IMR-90 (cell line): ENCODE measurements at regions not wholly inside any gene's neighbourhood (a gene's known extent, or its start where the extent isn't known, plus 50 kb on each side); places are given as distances from the start of the nearest gene placed in this dataset.

Source experiments
- ATAC-seq: fragments of 200-7000 bp; cut with Tn5 transposase; 2 replicates; pipeline ENCODE4 v1.9.1; 2020; ENCODE audit warnings: low read depth, mild to moderate bottlenecking, moderate library complexity
- BruUV-seq: library from RNA; stranded (reverse); fragments of 400-500 nt; replicated peaks from 2 replicates; lab custom pipeline; 2021; lab: Mats Ljungman, UMichigan
- CTCF ChIA-PET: fragments of 300-600 bp; formaldehyde crosslinking; extraction: SDS; loops from one replicate; lab custom pipeline; 2021; ENCODE audit warnings: antibody characterized with exemption; lab: Yijun Ruan, JAX
- POLR2A ChIA-PET: fragments of 300-600 bp; sonication (Branson Sonifier 250); formaldehyde crosslinking; loops from one replicate; lab custom pipeline; 2022; ENCODE audit warnings: antibody characterized with exemption; ENCODE audit not compliant: unreplicated experiment; lab: Charles Lee
- DNase-seq: peaks from one replicate; pipeline ENCODE4 v3.0.0; 2013
- H2AFZ ChIP-seq: replicated peaks from 2 replicates; pipeline ENCODE3; 2013; ENCODE audit warnings: low read length, mild to moderate bottlenecking; ENCODE audit not compliant: poor library complexity
- H2AK5ac ChIP-seq: 2 replicates; pipeline ENCODE4 v1.6.1; 2013; ENCODE audit warnings: low read depth, low read length, inconsistent platforms
- H2AK9ac ChIP-seq: replicated peaks from 2 replicates; pipeline ENCODE3; 2013; ENCODE audit warnings: mild to moderate bottlenecking, low read depth, low read length, moderate library complexity; ENCODE audit not compliant: poor library complexity
- H2BK120ac ChIP-seq: 2 replicates; pipeline ENCODE4 v1.6.1; 2013; ENCODE audit warnings: low read depth, low read length, inconsistent platforms
- H2BK15ac ChIP-seq: 3 replicates; pipeline ENCODE4 v1.6.1; 2013; ENCODE audit warnings: low read depth, low read length, inconsistent platforms
- H2BK20ac ChIP-seq: 2 replicates; pipeline ENCODE4 v1.6.1; 2013; ENCODE audit warnings: low read depth, mild to moderate bottlenecking, inconsistent platforms, low read length, moderate library complexity
- H2BK5ac ChIP-seq: 2 replicates; pipeline ENCODE4 v1.6.1; 2013; ENCODE audit warnings: mild to moderate bottlenecking, low read depth, low read length, inconsistent platforms; ENCODE audit not compliant: poor library complexity, severe bottlenecking
- H3K14ac ChIP-seq: replicated peaks from 2 replicates; pipeline ENCODE4 v1.6.1; 2013; ENCODE audit warnings: low read depth, low read length, inconsistent platforms
- H3K18ac ChIP-seq: 2 replicates; pipeline ENCODE4 v1.6.1; 2013; ENCODE audit warnings: low read depth, low read length, control low read depth
- H3K23ac ChIP-seq: 2 replicates; pipeline ENCODE4 v1.6.1; 2013; ENCODE audit warnings: low read depth, low read length, inconsistent platforms
- H3K27ac ChIP-seq: 2 replicates; pipeline ENCODE4 v1.5.1; 2013; ENCODE audit warnings: mild to moderate bottlenecking, control low read depth, low read length; ENCODE audit not compliant: insufficient read depth
- H3K27me3 ChIP-seq: 2 replicates; pipeline ENCODE4 v1.6.1; 2013; ENCODE audit warnings: low read length; ENCODE audit not compliant: control insufficient read depth, insufficient read depth
- H3K36me3 ChIP-seq: 2 replicates; pipeline ENCODE4 v1.6.1; 2013; ENCODE audit warnings: low read length, mixed read lengths; ENCODE audit not compliant: control insufficient read depth, insufficient read depth
- H3K4ac ChIP-seq: 2 replicates; pipeline ENCODE4 v1.6.1; 2013; ENCODE audit warnings: low read depth, low read length, inconsistent platforms
- H3K4me1 ChIP-seq: 2 replicates; pipeline ENCODE4 v1.6.1; 2013; ENCODE audit warnings: low read length, mixed read lengths; ENCODE audit not compliant: control insufficient read depth, insufficient read depth
- H3K4me2 ChIP-seq: 2 replicates; pipeline ENCODE4 v1.6.1; 2013; ENCODE audit warnings: low read depth, mild to moderate bottlenecking, control low read depth, low read length, moderate library complexity
- H3K4me3 ChIP-seq: 2 replicates; pipeline ENCODE4 v1.5.1; 2013; ENCODE audit warnings: low read depth, mild to moderate bottlenecking, control low read depth, low read length, moderate library complexity; ENCODE audit not compliant: insufficient read depth
- H3K56ac ChIP-seq: 2 replicates; pipeline ENCODE4 v1.6.1; 2013; ENCODE audit warnings: low read length, inconsistent platforms; ENCODE audit not compliant: insufficient read depth; ENCODE audit errors: extremely low read depth
- H3K79me1 ChIP-seq, 2 experiments: 2 replicates each; pipeline ENCODE4 v1.6.1; 2013; ENCODE audit warnings: low read length in 2 of 2, inconsistent platforms in 1 of 2, low read depth in 1 of 2
- H3K9ac ChIP-seq: 2 replicates; pipeline ENCODE4 v1.6.1; 2013; ENCODE audit warnings: low read depth, low read length, control low read depth
- H3K9me1 ChIP-seq: 2 replicates; pipeline ENCODE4 v1.6.1; 2013; ENCODE audit warnings: low read length, inconsistent platforms; ENCODE audit not compliant: insufficient read depth
- H3K9me3 ChIP-seq: 2 replicates; pipeline ENCODE4 v1.6.1; 2013; ENCODE audit warnings: low read length; ENCODE audit not compliant: control insufficient read depth, insufficient read depth
- H4K20me1 ChIP-seq: 2 replicates; pipeline ENCODE4 v1.6.1; 2013; ENCODE audit warnings: low read length, inconsistent platforms; ENCODE audit not compliant: insufficient read depth
- H4K5ac ChIP-seq: 2 replicates; pipeline ENCODE4 v1.6.1; 2013; ENCODE audit warnings: mild to moderate bottlenecking, low read depth, low read length, control low read depth
- H4K8ac ChIP-seq, 2 experiments: 2 replicates each; pipeline ENCODE4 v1.6.1; 2013; ENCODE audit warnings: low read depth in 2 of 2, low read length in 2 of 2, control low read depth in 1 of 2, inconsistent platforms in 1 of 2
- H4K91ac ChIP-seq: 2 replicates; pipeline ENCODE4 v1.6.1; 2013; ENCODE audit warnings: low read depth, low read length, inconsistent platforms; ENCODE audit not compliant: insufficient read depth
- BHLHE40 ChIP-seq: fragments of 150-350 bp; IDR thresholded peaks from 2 replicates; pipeline ENCODE4 v1.6.1; 2016; ENCODE audit warnings: mild to moderate bottlenecking, low read depth, low read length
- CEBPB ChIP-seq: IDR thresholded peaks from 2 replicates; pipeline ENCODE4 v1.6.1; 2012; ENCODE audit warnings: low read depth, low read length, improper control_type of control experiment
- MAFK ChIP-seq: IDR thresholded peaks from 2 replicates; pipeline ENCODE4 v1.6.1; 2012; ENCODE audit warnings: low read depth, low read length, improper control_type of control experiment
- MAZ ChIP-seq: IDR thresholded peaks from 2 replicates; pipeline ENCODE4 v1.6.1; 2012; ENCODE audit warnings: low read depth, mild to moderate bottlenecking, low read length, improper control_type of control experiment, moderate library complexity, borderline replicate concordance
- MXI1 ChIP-seq: IDR thresholded peaks from 2 replicates; pipeline ENCODE4 v1.6.1; 2012; ENCODE audit warnings: low read depth, mild to moderate bottlenecking, low read length, moderate library complexity, borderline replicate concordance
- NFE2L2 ChIP-seq: fragments of 150-350 bp; IDR thresholded peaks from 2 replicates; pipeline ENCODE4 v1.6.1; 2016; ENCODE audit warnings: low read depth, mild to moderate bottlenecking, low read length
- RAD21 ChIP-seq: IDR thresholded peaks from 2 replicates; pipeline ENCODE4 v1.6.1; 2012; ENCODE audit warnings: low read length, improper control_type of control experiment
- RCOR1 ChIP-seq: IDR thresholded peaks from 2 replicates; pipeline ENCODE4 v1.6.1; 2012; ENCODE audit warnings: mild to moderate bottlenecking, low read length, improper control_type of control experiment; ENCODE audit not compliant: insufficient replicate concordance
- RFX5 ChIP-seq: IDR thresholded peaks from 2 replicates; pipeline ENCODE4 v1.8.0; 2012; ENCODE audit warnings: low read depth, mild to moderate bottlenecking, low read length, moderate library complexity
- SMC3 ChIP-seq: fragments of 150-350 bp; IDR thresholded peaks from 2 replicates; pipeline ENCODE4 v1.6.1; 2016; ENCODE audit warnings: low read depth, mild to moderate bottlenecking, antibody characterized with exemption, low read length, moderate library complexity
- WGBS, 2 experiments: methylation state at CpG; one replicate each; pipeline versions ENCODE4 v1.1.5 to v1.1.7; 2013; ENCODE audit warnings: missing lambda C conversion rate in 2 of 2; ENCODE audit not compliant: insufficient read length in 1 of 2; ENCODE audit errors: extremely low coverage in 2 of 2; 5-methylcytosine and 5-hydroxymethylcytosine counted together
- dilution Hi-C: fragments of 300-500 bp; cut with HindIII; formaldehyde crosslinking; loops from one replicate; pipeline ENCODE4 v1.14.3; 2018; ENCODE audit warnings: low sequenced_read_pairs; ENCODE audit not compliant: unreplicated experiment
- in situ Hi-C: fragments of 300-500 bp; cut with MboI; formaldehyde crosslinking; loops from 3 replicates; pipeline ENCODE4 v1.14.3; 2019; ENCODE audit warnings: low sequenced_read_pairs, inconsistent platforms, mixed read lengths
- intact Hi-C: fragments of 100-400 bp; cut with micrococcal nuclease; formaldehyde crosslinking; loops from 2 replicates; pipeline ENCODE4 v1.10.0; 2022
- TF ChIP-seq, protein P1 (sequence below): fragments of 150-350 bp; IDR thresholded peaks from 2 replicates; pipeline ENCODE4 v1.6.1; 2017; ENCODE audit warnings: mild to moderate bottlenecking, antibody characterized with exemption, low read length, low read depth
- TF ChIP-seq, protein P2 (sequence below): fragments of 150-350 bp; IDR thresholded peaks from 2 replicates; pipeline ENCODE4 v1.6.1; 2016; ENCODE audit warnings: low read depth, mild to moderate bottlenecking, low read length, moderate library complexity, borderline replicate concordance
- TF ChIP-seq, protein P3 (sequence below): conservative IDR thresholded peaks from 2 replicates; pipeline ENCODE4 v1.5.1; 2012; ENCODE audit warnings: mild to moderate bottlenecking, low read depth, low read length, improper control_type of control experiment

DNA sequence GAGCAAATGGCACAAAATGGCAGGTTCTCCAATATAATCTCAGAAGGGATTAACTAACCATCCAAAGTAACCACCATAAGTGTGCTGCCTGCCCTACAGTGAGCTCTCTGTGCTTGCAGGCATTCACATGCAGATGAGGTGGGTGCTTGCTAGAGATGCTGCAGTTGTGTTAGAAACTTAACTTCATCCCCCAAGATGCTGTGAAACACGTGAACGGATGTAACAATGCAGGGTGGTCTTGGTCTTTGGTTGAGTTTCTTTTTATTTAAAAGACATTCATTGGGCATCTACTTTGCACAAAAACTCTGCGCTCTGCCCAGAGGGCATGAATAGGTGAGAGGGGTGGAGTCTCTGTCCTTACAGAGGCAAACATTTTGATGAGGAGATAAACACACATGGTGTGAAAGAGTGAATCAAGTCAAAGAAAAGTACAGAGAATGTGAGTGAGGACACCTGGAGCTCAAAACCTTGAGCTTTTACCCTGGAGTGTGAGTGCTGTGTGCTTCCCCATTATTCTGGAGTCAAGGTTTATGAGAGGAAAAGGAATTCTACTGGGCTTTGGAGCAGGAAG is 143.9 kb upstream of the DAP start:
- Histone ChIP-seq H3K4ac (no peak overlapping the region), H4K8ac (no peak overlapping the region), H2BK20ac (no peak overlapping the region), H3K9me1 (peaks cover 7% of the 10 kb centered on the region), H4K91ac (no peak overlapping the region), H2AK5ac (no peak overlapping the region), H4K5ac (no peak overlapping the region), H2AFZ (no peak overlapping the region), H3K27ac (no peak overlapping the region), H2BK120ac (no peak overlapping the region), H3K79me1 (no peaks in the 10 kb centered on the region), H3K56ac (no peak overlapping the region), H3K4me2 (no peak overlapping the region), H3K9me3 (no peaks in the 10 kb centered on the region), H3K27me3 (no peaks in the 10 kb centered on the region; the same call in 1 of the 2 replicates), H3K23ac (no peak overlapping the region), H3K36me3 (no peaks in the 10 kb centered on the region), H3K14ac (no peak overlapping the region), H3K4me1 (peaks cover 11% of the 10 kb centered on the region), H2AK9ac (no peak overlapping the region), H2BK5ac (no peak overlapping the region), H3K4me3 (no peak overlapping the region), H3K18ac (no peak overlapping the region), H4K20me1 (no peaks in the 10 kb centered on the region), H2BK15ac (no peak overlapping the region), H3K9ac (no peak overlapping the region)
- TF ChIP-seq MXI1 (no peak), RCOR1 (no peak), MAFK (no peak), CEBPB (no peak), MAZ (no peak), SMC3 (no peak), RFX5 (no peak), NFE2L2 (no peak), BHLHE40 (no peak), RAD21 (no peak)
- TF ChIP-seq, protein P1, sequence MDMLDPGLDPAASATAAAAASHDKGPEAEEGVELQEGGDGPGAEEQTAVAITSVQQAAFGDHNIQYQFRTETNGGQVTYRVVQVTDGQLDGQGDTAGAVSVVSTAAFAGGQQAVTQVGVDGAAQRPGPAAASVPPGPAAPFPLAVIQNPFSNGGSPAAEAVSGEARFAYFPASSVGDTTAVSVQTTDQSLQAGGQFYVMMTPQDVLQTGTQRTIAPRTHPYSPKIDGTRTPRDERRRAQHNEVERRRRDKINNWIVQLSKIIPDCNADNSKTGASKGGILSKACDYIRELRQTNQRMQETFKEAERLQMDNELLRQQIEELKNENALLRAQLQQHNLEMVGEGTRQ: no peak
- TF ChIP-seq, protein P2, sequence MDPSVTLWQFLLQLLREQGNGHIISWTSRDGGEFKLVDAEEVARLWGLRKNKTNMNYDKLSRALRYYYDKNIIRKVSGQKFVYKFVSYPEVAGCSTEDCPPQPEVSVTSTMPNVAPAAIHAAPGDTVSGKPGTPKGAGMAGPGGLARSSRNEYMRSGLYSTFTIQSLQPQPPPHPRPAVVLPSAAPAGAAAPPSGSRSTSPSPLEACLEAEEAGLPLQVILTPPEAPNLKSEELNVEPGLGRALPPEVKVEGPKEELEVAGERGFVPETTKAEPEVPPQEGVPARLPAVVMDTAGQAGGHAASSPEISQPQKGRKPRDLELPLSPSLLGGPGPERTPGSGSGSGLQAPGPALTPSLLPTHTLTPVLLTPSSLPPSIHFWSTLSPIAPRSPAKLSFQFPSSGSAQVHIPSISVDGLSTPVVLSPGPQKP: no peak
- TF ChIP-seq, protein P3, sequence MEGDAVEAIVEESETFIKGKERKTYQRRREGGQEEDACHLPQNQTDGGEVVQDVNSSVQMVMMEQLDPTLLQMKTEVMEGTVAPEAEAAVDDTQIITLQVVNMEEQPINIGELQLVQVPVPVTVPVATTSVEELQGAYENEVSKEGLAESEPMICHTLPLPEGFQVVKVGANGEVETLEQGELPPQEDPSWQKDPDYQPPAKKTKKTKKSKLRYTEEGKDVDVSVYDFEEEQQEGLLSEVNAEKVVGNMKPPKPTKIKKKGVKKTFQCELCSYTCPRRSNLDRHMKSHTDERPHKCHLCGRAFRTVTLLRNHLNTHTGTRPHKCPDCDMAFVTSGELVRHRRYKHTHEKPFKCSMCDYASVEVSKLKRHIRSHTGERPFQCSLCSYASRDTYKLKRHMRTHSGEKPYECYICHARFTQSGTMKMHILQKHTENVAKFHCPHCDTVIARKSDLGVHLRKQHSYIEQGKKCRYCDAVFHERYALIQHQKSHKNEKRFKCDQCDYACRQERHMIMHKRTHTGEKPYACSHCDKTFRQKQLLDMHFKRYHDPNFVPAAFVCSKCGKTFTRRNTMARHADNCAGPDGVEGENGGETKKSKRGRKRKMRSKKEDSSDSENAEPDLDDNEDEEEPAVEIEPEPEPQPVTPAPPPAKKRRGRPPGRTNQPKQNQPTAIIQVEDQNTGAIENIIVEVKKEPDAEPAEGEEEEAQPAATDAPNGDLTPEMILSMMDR: no peak
- ChIA-PET CTCF (interaction anchor here (1.7 kb wide), 1 partner anchor 47 kb away, joined by 4 read pairs; no protein-coding TSS in a partner anchor), POLR2A (no interaction called here)
- no peak for DNase-seq
- in situ Hi-C loops: no loop called here
- dilution Hi-C loops: no loop called here
- no CpG with 5 or more reads among the region's 3 CpGs for WGBS, 2 experiments
- intact Hi-C loops: loop anchor here (5.0 kb wide), 3 partner anchors 43 to 203 kb away; partner anchors contain the start of gene DAP
- no peak for ATAC-seq
- no TSS peak for BruUV-seq
